ENCODE measurements at regions not wholly inside any gene's neighbourhood (a gene's known extent, or its start where the extent isn't known, plus 50 kb on each side); places are given as distances from the start of the nearest gene placed in this dataset.
"Not testable (repeated sequence)": the region's sequence is repeated elsewhere in the genome, so short reads cannot be mapped to it uniquely, and the experiment has no call there.

DNA sequence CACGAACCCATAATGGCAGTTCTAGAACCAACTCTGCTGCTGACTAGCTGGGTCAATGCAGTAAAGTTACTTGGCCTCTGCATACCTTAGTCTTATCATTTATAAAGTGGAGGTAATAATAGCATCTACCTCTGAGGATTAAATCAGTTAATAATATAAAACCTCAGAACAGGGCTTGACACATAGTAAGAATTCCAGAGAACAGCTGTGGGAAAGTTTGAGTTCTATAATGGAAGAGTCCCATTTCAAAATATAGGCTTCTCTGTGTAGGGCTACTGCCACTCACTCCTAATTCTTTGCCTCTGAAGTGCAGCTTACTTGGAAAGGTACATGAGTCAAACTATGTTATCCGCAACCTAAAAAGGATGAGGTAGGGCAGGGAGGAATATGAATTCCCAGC is 269.2 kb upstream of the PRKD1 start:
- no peak for DNase-seq (ENCODE audit: low spot score)
- no peak for TF ChIP-seq CTCF (IDR thresholded peaks at IDR 0.05; ENCODE audit: extremely low read depth, missing control alignments)

- not testable (repeated sequence) for DNase-seq (ENCODE audit: low spot score)
Observed at GRCh38 chr14:30198720-30199119, 271.1 kb upstream of the PRKD1 start.

- no peak for DNase-seq (ENCODE audit: low spot score)
- TF ChIP-seq CTCF (IDR thresholded peaks at IDR 0.05; ENCODE audit: extremely low read depth, missing control alignments), result no peak
Observed at GRCh38 chr14:30204431-30204980, 276.9 kb upstream of the PRKD1 start.

DNA sequence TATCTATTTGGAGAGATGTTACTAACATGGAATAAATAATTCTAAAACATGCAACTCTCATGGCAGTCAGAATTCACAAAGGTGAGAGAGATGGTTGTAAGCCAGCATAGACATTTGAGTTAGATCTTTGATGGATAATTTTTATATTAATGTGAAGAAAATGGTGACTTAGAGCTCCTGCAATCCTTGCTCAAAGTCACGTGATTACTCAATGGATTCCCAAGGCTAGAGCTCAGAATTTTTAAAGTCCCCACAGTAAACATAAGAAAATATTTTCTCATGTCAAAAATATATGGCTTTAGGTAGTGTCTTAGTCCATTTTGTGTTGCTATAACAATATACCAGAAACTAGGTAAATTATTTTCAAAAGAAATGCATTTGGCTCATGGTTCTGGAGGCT is 281.5 kb upstream of the PRKD1 start:
- TF ChIP-seq CTCF (IDR thresholded peaks at IDR 0.05; ENCODE audit: extremely low read depth, missing control alignments), result no peak
- DNase-seq (ENCODE audit: low spot score), result no peak

DNA sequence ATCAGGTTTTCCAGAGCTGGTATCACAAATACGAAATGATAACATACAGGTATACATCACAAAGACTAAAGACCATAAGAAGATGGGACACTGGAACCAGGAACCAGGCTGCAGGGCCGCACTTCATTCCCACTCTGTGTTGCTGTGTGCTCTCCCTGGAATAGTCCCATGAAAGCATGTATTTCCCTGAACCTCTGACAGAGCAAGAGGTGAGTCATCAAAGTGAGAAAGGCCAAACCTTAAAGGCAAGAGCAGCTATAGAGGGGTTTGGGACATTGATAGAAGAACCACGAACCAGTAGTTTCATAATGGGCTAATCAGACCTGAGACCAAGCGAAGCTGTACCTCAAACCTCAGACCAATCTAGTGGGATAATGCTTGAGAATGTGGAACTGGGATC is 283.0 kb upstream of the PRKD1 start:
- DNase-seq (ENCODE audit: low spot score), result no peak
- no peak for TF ChIP-seq CTCF (IDR thresholded peaks at IDR 0.05; ENCODE audit: extremely low read depth, missing control alignments)

GRCh38 chr14:30211326-30211725 is 283.7 kb upstream of the PRKD1 start:
- no peak for DNase-seq (ENCODE audit: low spot score)
- TF ChIP-seq CTCF (IDR thresholded peaks at IDR 0.05; ENCODE audit: extremely low read depth, missing control alignments), result no peak

DNA sequence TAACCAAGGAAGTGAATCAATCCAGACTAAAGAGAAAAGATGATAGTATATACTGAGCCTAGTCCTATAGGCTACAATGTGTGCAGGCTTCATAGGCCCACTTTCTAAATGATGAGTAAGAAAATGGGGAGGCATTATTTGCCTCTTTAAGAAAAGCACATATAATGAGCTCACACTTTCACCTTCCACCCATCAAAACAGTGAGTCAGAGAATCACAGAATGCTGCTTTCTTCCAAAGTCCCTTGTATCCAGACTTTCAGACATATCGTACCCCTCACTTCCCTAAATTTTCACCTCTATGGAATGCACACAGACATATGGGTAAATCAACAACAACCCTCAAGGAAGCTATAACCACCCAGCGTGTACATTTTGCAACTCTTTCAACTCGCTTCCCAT is 286.4 kb upstream of the PRKD1 start:
- no peak for TF ChIP-seq CTCF (IDR thresholded peaks at IDR 0.05; ENCODE audit: extremely low read depth, missing control alignments)
- no peak for DNase-seq (ENCODE audit: low spot score)

DNA sequence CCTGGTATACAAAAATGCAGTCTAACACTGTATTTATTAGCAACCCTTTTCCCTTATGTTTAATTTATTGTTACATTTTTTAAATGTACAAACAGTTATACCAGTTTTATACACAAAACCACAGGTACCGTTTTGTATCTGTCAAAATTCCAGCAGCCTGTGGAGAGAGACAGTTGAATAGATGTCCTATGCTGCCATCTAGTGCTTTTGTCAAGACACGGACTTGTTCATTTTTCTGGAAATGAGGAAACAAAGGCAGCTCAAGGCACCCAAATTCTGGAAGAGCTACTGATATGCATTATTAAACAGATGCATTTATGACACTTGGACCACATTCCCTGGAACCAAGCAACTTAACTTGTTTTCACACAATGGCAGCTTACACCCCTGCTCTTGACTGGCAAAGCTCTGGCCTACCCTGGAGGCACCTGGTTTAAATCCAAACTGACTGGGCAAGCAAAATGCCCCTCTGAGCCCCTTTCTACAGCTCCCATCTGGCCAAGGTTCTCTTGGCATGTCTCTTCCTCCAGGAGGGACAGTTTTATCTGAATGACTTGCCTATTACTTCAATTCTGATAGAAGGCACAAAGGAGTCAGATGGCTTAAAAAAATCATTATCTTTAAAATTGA is 286.9 kb upstream of the PRKD1 start:
- no peak for TF ChIP-seq CTCF (IDR thresholded peaks at IDR 0.05; ENCODE audit: extremely low read depth, missing control alignments)
- peak; percentile 16 for DNase-seq (ENCODE audit: low spot score)
